ENCODE measurements at regions not wholly inside any gene's neighbourhood (a gene's known extent, or its start where the extent isn't known, plus 50 kb on each side); places are given as distances from the start of the nearest gene placed in this dataset.
A peak's percentile ranks its signal among the peaks of the same experiment; 100 is the strongest.

- H3K27me3 Mint-ChIP-seq (ENCODE audit: low read depth): no peaks in the 10 kb centered on the region
- peaks cover 8% of the 10 kb centered on the region for H3K9me3 Mint-ChIP-seq
- H3K27ac Mint-ChIP-seq: no peak overlapping the region
- H3K4me1 Mint-ChIP-seq: peaks cover 42% of the 10 kb centered on the region
- no peak for TF ChIP-seq CTCF (IDR thresholded peaks at IDR 0.05; ENCODE audit: unreplicated experiment)
- no peaks in the 10 kb centered on the region for H3K36me3 Mint-ChIP-seq
- DNase-seq (ENCODE audit: low spot score in 2 of 2, unreplicated experiment in 2 of 2): no peak
- no peak overlapping the region for H3K4me3 Mint-ChIP-seq
These were observed 265.3 kb upstream of the TCF4 start for GRCh38 chr18:55853268-55853667.

GRCh38 chr18:55850904-55851303 is 262.9 kb upstream of the TCF4 start:
- DNase-seq (ENCODE audit: low spot score in 2 of 2, unreplicated experiment in 2 of 2): no peak
- H3K27ac Mint-ChIP-seq: no peak overlapping the region
- H3K4me3 Mint-ChIP-seq: no peak overlapping the region
- peaks cover 15% of the 10 kb centered on the region for H3K9me3 Mint-ChIP-seq
- peaks cover 19% of the 10 kb centered on the region for H3K4me1 Mint-ChIP-seq
- no peak for TF ChIP-seq CTCF (IDR thresholded peaks at IDR 0.05; ENCODE audit: unreplicated experiment)
- H3K27me3 Mint-ChIP-seq (ENCODE audit: low read depth): no peaks in the 10 kb centered on the region
- H3K36me3 Mint-ChIP-seq: no peaks in the 10 kb centered on the region

GRCh38 chr18:55849391-55849790 is 261.4 kb upstream of the TCF4 start:
- TF ChIP-seq CTCF (IDR thresholded peaks at IDR 0.05; ENCODE audit: unreplicated experiment): no peak
- H3K36me3 Mint-ChIP-seq: no peaks in the 10 kb centered on the region
- no peak overlapping the region for H3K4me3 Mint-ChIP-seq
- no peak for DNase-seq (ENCODE audit: low spot score in 2 of 2, unreplicated experiment in 2 of 2)
- peaks cover 15% of the 10 kb centered on the region for H3K4me1 Mint-ChIP-seq
- H3K27me3 Mint-ChIP-seq (ENCODE audit: low read depth): no peaks in the 10 kb centered on the region
- H3K9me3 Mint-ChIP-seq: peaks cover 10% of the 10 kb centered on the region
- H3K27ac Mint-ChIP-seq: no peak overlapping the region

GRCh38 chr18:55847960-55848359 is 260.0 kb upstream of the TCF4 start:
- no peaks in the 10 kb centered on the region for H3K27me3 Mint-ChIP-seq (ENCODE audit: low read depth)
- no peak for TF ChIP-seq CTCF (IDR thresholded peaks at IDR 0.05; ENCODE audit: unreplicated experiment)

GRCh38 chr18:55845221-55845620 is 257.2 kb upstream of the TCF4 start:
- Mint-ChIP-seq H3K27me3 (ENCODE audit: low read depth) (no peaks in the 10 kb centered on the region), H3K9me3 (peaks cover 19% of the 10 kb centered on the region), H3K4me1 (peaks cover 22% of the 10 kb centered on the region), H3K36me3 (peaks cover 3% of the 10 kb centered on the region), H3K4me3 (no peak overlapping the region), H3K27ac (no peak overlapping the region)
- no peak for DNase-seq (ENCODE audit: low spot score in 2 of 2, unreplicated experiment in 2 of 2)
- no peak for TF ChIP-seq CTCF (IDR thresholded peaks at IDR 0.05; ENCODE audit: unreplicated experiment)

More at GRCh38 chr18:55847960-55848359, 260.0 kb upstream of the TCF4 start:
- peaks cover 7% of the 10 kb centered on the region for H3K9me3 Mint-ChIP-seq
- H3K4me1 Mint-ChIP-seq: peaks cover 22% of the 10 kb centered on the region
- H3K36me3 Mint-ChIP-seq: no peaks in the 10 kb centered on the region
- DNase-seq (ENCODE audit: low spot score in 2 of 2, unreplicated experiment in 2 of 2): no peak
- H3K27ac Mint-ChIP-seq: no peak overlapping the region
- H3K4me3 Mint-ChIP-seq: no peak overlapping the region

- Mint-ChIP-seq H3K36me3 (peaks cover 3% of the 10 kb centered on the region), H3K27me3 (ENCODE audit: low read depth) (no peaks in the 10 kb centered on the region), H3K4me3 (no peak overlapping the region), H3K4me1 (peaks cover 17% of the 10 kb centered on the region), H3K27ac (peak overlapping the region; percentile 15), H3K9me3 (peaks cover 26% of the 10 kb centered on the region)
- no peak for TF ChIP-seq CTCF (IDR thresholded peaks at IDR 0.05; ENCODE audit: unreplicated experiment)
- no peak for DNase-seq (ENCODE audit: low spot score in 2 of 2, unreplicated experiment in 2 of 2)
These were observed 256.4 kb upstream of the TCF4 start for GRCh38 chr18:55844382-55844781.
